ENCODE measurements at regions not wholly inside any gene's neighbourhood (a gene's known extent, or its start where the extent isn't known, plus 50 kb on each side); places are given as distances from the start of the nearest gene placed in this dataset.

GRCh38 chr20:6480328-6481200 lies 286.9 kb upstream of the BMP2 start:
- Histone ChIP-seq H3K4me3 (replicated peaks in 1 of 3; ENCODE audit: low read depth in 2 of 3, low read length in 3 of 3) (no peak overlapping the region), H4K20me1 (ENCODE audit: insufficient read depth, low read length) (no peaks in the 10 kb centered on the region), H3K4me1 (ENCODE audit: control insufficient read depth in 1 of 2, insufficient read depth in 2 of 2, low read length in 2 of 2) (no peaks in the 10 kb centered on the region), H3K4me2 (replicated peaks; ENCODE audit: extremely low read depth, low read length, poor library complexity, severe bottlenecking) (no peak overlapping the region), H3K9me3 (replicated peaks in 1 of 2; ENCODE audit: control insufficient read depth in 1 of 2, insufficient read depth in 1 of 2, low read length in 2 of 2) (no peaks in the 10 kb centered on the region), H3K27me3 (ENCODE audit: control insufficient read depth in 2 of 2, insufficient read depth in 2 of 2, low read length in 2 of 2) (no peaks in the 10 kb centered on the region), H3K79me2 (ENCODE audit: insufficient read depth, low read length) (no peaks in the 10 kb centered on the region), H2AFZ (ENCODE audit: insufficient read depth, low read depth, low read length, poor library complexity, severe bottlenecking) (no peak overlapping the region), H3K9ac (ENCODE audit: insufficient read depth, low read length, poor library complexity, severe bottlenecking) (no peak overlapping the region), H3K36me3 (replicated peaks in 1 of 2; ENCODE audit: control insufficient read depth in 1 of 2, insufficient read depth in 2 of 2, low read length in 2 of 2) (no peaks in the 10 kb centered on the region), H3K27ac (ENCODE audit: low read depth in 1 of 2, low read length in 2 of 2) (no peak overlapping the region)
- Mint-ChIP-seq H3K4me3 (no peak overlapping the region), H3K27ac (no peak overlapping the region), H3K36me3 (no peaks in the 10 kb centered on the region), H3K9me3 (peaks cover 0 to 5% (median 0%) of the 10 kb centered on the region in 7 donors), H3K4me1 (no peaks in the 10 kb centered on the region), H3K27me3 (ENCODE audit: low read depth in 3 of 3) (peaks cover 0 to 1% (median 0%) of the 10 kb centered on the region in 3 donors)
- WGBS (ENCODE audit: insufficient coverage), result 85% methylated on average over 3 of the region's 7 CpGs
- DNase-seq, result no peak
- intact Hi-C loops (cut with micrococcal nuclease), result no loop called here
- TF ChIP-seq CTCF (IDR thresholded peaks at IDR 0.05), result no peak

GRCh38 chr20:6473197-6473596 lies 294.3 kb upstream of the BMP2 start:
- TF ChIP-seq CTCF (IDR thresholded peaks at IDR 0.05), result no peak
- H3K36me3 Mint-ChIP-seq, result no peaks in the 10 kb centered on the region
- H3K79me2 ChIP-seq (ENCODE audit: insufficient read depth, low read length), result no peaks in the 10 kb centered on the region
- no peak overlapping the region for H3K27ac Mint-ChIP-seq
- H3K27me3 Mint-ChIP-seq (ENCODE audit: low read depth in 3 of 3), result no peaks in the 10 kb centered on the region
- intact Hi-C loops (cut with micrococcal nuclease), result no loop called here
- no peak for DNase-seq
- H2AFZ ChIP-seq (ENCODE audit: insufficient read depth, low read depth, low read length, poor library complexity, severe bottlenecking), result no peak overlapping the region
- H3K36me3 ChIP-seq (replicated peaks in 1 of 2; ENCODE audit: control insufficient read depth in 1 of 2, insufficient read depth in 2 of 2, low read length in 2 of 2), result no peaks in the 10 kb centered on the region
- H3K9me3 ChIP-seq (replicated peaks in 1 of 2; ENCODE audit: control insufficient read depth in 1 of 2, insufficient read depth in 1 of 2, low read length in 2 of 2), result no peaks in the 10 kb centered on the region
- H3K27ac ChIP-seq (ENCODE audit: low read depth in 1 of 2, low read length in 2 of 2), result no peak overlapping the region
- H3K4me1 ChIP-seq (ENCODE audit: control insufficient read depth in 1 of 2, insufficient read depth in 2 of 2, low read length in 2 of 2), result no peaks in the 10 kb centered on the region
- H3K9me3 Mint-ChIP-seq, result peaks cover 0 to 4% (median 0%) of the 10 kb centered on the region in 7 donors
- H3K9ac ChIP-seq (ENCODE audit: insufficient read depth, low read length, poor library complexity, severe bottlenecking), result no peak overlapping the region
- H3K4me2 ChIP-seq (replicated peaks; ENCODE audit: extremely low read depth, low read length, poor library complexity, severe bottlenecking), result no peak overlapping the region
- no peaks in the 10 kb centered on the region for H3K4me1 Mint-ChIP-seq
- no peaks in the 10 kb centered on the region for H4K20me1 ChIP-seq (ENCODE audit: insufficient read depth, low read length)
- no peak overlapping the region for H3K4me3 Mint-ChIP-seq
- H3K27me3 ChIP-seq (ENCODE audit: control insufficient read depth in 2 of 2, insufficient read depth in 2 of 2, low read length in 2 of 2), result no peaks in the 10 kb centered on the region
- H3K4me3 ChIP-seq (replicated peaks in 1 of 3; ENCODE audit: low read depth in 2 of 3, low read length in 3 of 3), result no peak overlapping the region

Measured in CD14-positive monocyte (primary cell).